ENCODE measurements at regions not wholly inside any gene's neighbourhood (a gene's known extent, or its start where the extent isn't known, plus 50 kb on each side); places are given as distances from the start of the nearest gene placed in this dataset.

GRCh38 chr11:27930946-27931345, 177.0 kb downstream of the KIF18A start (continued):
- TF ChIP-seq, protein P1, sequence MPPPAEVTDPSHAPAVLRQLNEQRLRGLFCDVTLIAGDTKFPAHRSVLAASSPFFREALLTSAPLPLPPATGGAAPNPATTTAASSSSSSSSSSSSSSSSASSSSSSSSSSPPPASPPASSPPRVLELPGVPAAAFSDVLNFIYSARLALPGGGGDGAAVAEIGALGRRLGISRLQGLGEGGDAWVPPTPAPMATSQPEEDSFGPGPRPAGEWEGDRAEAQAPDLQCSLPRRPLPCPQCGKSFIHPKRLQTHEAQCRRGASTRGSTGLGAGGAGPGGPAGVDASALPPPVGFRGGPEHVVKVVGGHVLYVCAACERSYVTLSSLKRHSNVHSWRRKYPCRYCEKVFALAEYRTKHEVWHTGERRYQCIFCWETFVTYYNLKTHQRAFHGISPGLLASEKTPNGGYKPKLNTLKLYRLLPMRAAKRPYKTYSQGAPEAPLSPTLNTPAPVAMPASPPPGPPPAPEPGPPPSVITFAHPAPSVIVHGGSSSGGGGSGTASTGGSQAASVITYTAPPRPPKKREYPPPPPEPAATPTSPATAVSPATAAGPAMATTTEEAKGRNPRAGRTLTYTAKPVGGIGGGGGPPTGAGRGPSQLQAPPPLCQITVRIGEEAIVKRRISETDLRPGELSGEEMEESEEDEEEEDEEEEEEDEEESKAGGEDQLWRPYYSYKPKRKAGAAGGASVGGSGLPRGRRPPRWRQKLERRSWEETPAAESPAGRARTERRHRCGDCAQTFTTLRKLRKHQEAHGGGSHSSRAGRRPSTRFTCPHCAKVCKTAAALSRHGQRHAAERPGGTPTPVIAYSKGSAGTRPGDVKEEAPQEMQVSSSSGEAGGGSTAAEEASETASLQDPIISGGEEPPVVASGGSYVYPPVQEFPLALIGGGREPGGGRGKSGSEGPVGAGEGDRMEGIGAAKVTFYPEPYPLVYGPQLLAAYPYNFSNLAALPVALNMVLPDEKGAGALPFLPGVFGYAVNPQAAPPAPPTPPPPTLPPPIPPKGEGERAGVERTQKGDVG (CRISPR knock-in tag; IDR thresholded peaks at IDR 0.05) = no peak
- no peak for TF ChIP-seq CBX5 (IDR thresholded peaks at IDR 0.05; ENCODE audit: low read depth)

GRCh38 chr11:27928809-27929208, 179.1 kb downstream of the KIF18A start:
- ATAC-seq (no peak), DNase-seq (ENCODE audit: low read depth, low spot score) (no peak), FAIRE-seq (no peak)
- Histone ChIP-seq H3K36me3 (ENCODE audit: control insufficient read depth in 2 of 2, insufficient read depth in 2 of 2, low read length in 1 of 2) (no peaks in the 10 kb centered on the region), H3K27me3 (replicated peaks in 1 of 2; ENCODE audit: control insufficient read depth in 2 of 2, insufficient read depth in 2 of 2, low read length in 1 of 2) (no peaks in the 10 kb centered on the region), H3K4me3 (no peak overlapping the region), H3K79me2 (ENCODE audit: control insufficient read depth, insufficient read depth, low read length) (no peaks in the 10 kb centered on the region), H3K9ac (ENCODE audit: control insufficient read depth, insufficient read depth, low read length) (no peak overlapping the region), H3K4me2 (ENCODE audit: control insufficient read depth, insufficient read depth) (no peak overlapping the region), H3K27ac (ENCODE audit: control insufficient read depth, insufficient read depth) (no peak overlapping the region), H3K9me3 (replicated peaks; ENCODE audit: control insufficient read depth, insufficient read depth, low read length) (no peaks in the 10 kb centered on the region; the same call in 2 of the 3 replicates), H3K4me1 (ENCODE audit: control insufficient read depth, insufficient read depth, low read length) (no peaks in the 10 kb centered on the region), H2AFZ (ENCODE audit: control insufficient read depth, low read depth, low read length) (no peak overlapping the region), H4K20me1 (ENCODE audit: control insufficient read depth, insufficient read depth) (no peaks in the 10 kb centered on the region)
- WGBS (ENCODE audit: insufficient coverage, insufficient replicate concordance, low lambda C conversion rate, missing lambda C conversion rate) = 94% methylated on average over 1 of the region's 1 CpG
- POLR2A ChIA-PET = no interaction called here
- CTCF ChIA-PET = no interaction called here
- TF ChIP-seq PKNOX1 (IDR thresholded peaks at IDR 0.05) = no peak
- no peak for TF ChIP-seq NFIC (IDR thresholded peaks at IDR 0.05; ENCODE audit: low read depth, low read length)
- no peak for TF ChIP-seq CHD1 (IDR thresholded peaks at IDR 0.05; ENCODE audit: low read depth, low read length)
- TF ChIP-seq, protein P2, sequence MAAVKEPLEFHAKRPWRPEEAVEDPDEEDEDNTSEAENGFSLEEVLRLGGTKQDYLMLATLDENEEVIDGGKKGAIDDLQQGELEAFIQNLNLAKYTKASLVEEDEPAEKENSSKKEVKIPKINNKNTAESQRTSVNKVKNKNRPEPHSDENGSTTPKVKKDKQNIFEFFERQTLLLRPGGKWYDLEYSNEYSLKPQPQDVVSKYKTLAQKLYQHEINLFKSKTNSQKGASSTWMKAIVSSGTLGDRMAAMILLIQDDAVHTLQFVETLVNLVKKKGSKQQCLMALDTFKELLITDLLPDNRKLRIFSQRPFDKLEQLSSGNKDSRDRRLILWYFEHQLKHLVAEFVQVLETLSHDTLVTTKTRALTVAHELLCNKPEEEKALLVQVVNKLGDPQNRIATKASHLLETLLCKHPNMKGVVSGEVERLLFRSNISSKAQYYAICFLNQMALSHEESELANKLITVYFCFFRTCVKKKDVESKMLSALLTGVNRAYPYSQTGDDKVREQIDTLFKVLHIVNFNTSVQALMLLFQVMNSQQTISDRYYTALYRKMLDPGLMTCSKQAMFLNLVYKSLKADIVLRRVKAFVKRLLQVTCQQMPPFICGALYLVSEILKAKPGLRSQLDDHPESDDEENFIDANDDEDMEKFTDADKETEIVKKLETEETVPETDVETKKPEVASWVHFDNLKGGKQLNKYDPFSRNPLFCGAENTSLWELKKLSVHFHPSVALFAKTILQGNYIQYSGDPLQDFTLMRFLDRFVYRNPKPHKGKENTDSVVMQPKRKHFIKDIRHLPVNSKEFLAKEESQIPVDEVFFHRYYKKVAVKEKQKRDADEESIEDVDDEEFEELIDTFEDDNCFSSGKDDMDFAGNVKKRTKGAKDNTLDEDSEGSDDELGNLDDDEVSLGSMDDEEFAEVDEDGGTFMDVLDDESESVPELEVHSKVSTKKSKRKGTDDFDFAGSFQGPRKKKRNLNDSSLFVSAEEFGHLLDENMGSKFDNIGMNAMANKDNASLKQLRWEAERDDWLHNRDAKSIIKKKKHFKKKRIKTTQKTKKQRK (IDR thresholded peaks at IDR 0.05; ENCODE audit: low read depth, low read length) = no peak
- no peak for TF ChIP-seq POLR2AphosphoS2 (IDR thresholded peaks at IDR 0.05; ENCODE audit: low read depth, low read length)
- TF ChIP-seq TCF7 (IDR thresholded peaks at IDR 0.05; ENCODE audit: borderline replicate concordance) = no peak
- TF ChIP-seq STAT3 (IDR thresholded peaks at IDR 0.05; ENCODE audit: low read depth, low read length) = no peak
- no peak for TF ChIP-seq SP1 (IDR thresholded peaks at IDR 0.05; ENCODE audit: low read depth, low read length)
- TF ChIP-seq SMAD5 (IDR thresholded peaks at IDR 0.05; ENCODE audit: low read depth) = no peak
- no peak for TF ChIP-seq HDAC2 (IDR thresholded peaks at IDR 0.05)
- TF ChIP-seq, protein P3, sequence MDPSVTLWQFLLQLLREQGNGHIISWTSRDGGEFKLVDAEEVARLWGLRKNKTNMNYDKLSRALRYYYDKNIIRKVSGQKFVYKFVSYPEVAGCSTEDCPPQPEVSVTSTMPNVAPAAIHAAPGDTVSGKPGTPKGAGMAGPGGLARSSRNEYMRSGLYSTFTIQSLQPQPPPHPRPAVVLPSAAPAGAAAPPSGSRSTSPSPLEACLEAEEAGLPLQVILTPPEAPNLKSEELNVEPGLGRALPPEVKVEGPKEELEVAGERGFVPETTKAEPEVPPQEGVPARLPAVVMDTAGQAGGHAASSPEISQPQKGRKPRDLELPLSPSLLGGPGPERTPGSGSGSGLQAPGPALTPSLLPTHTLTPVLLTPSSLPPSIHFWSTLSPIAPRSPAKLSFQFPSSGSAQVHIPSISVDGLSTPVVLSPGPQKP (IDR thresholded peaks at IDR 0.05; ENCODE audit: low read depth, low read length) = no peak
- intact Hi-C loops (cut with micrococcal nuclease; ENCODE audit: unreplicated experiment) = no loop called here
- in situ Hi-C loops (cut with MboI) = no loop called here
- no TSS peak for BruUV-seq (replicated peaks)
- SMC1A ChIA-PET (ENCODE audit: uncharacterized antibody, unreplicated experiment) = interaction anchor here (0.9 kb wide), 1 partner anchor 12 kb away, joined by 3 read pairs; no protein-coding TSS in a partner anchor
- RAD21 ChIA-PET (ENCODE audit: unreplicated experiment) = no interaction called here
